Peyer's patch (tissue), 4 donors: ENCODE measurements at regions not wholly inside any gene's neighbourhood (a gene's known extent, or its start where the extent isn't known, plus 50 kb on each side); places are given as distances from the start of the nearest gene placed in this dataset.

Experiments used
- DNase-seq, 3 donors: peaks; one replicate each; pipeline ENCODE4 v3.0.0-alpha.2; 2017 to 2019
- H3K27ac ChIP-seq, 4 donors: fragments of 200-600 bp; sonication (generic); one replicate each; pipeline ENCODE4 v1.5.1; 2016 to 2019
- H3K27me3 ChIP-seq, 2 donors: fragments of 200-600 bp; sonication (generic); one replicate each; pipeline ENCODE4 v1.5.1; 2019
- H3K36me3 ChIP-seq, 3 donors: fragments of 200-600 bp; sonication (generic); one replicate each; pipeline ENCODE4 v1.5.1; 2016 to 2019
- H3K4me1 ChIP-seq, 4 donors: fragments of 200-600 bp; sonication (generic); one replicate each; pipeline ENCODE4 v1.5.1; 2016 to 2019
- H3K4me3 ChIP-seq, 4 donors: fragments of 200-600 bp; sonication (generic); 1 replicate in 3 of 4; 2 replicates in 1 of 4; pipeline ENCODE4 v1.5.1; 2016 to 2019; ENCODE audit warnings: mild to moderate bottlenecking in 1 of 4
- H3K9me3 ChIP-seq, 4 donors: fragments of 200-600 bp; sonication (generic); one replicate each; pipeline ENCODE4 v1.5.1; 2016 to 2019; ENCODE audit warnings: mild to moderate bottlenecking in 1 of 4
- POLR2A ChIP-seq, 2 donors: fragments of 450-650 bp; IDR thresholded peaks; one replicate each; pipeline ENCODE4 v1.5.1; 2017; ENCODE audit warnings: antibody characterized with exemption in 2 of 2, mild to moderate bottlenecking in 2 of 2, moderate library complexity in 2 of 2
- TF ChIP-seq, protein P1 (sequence below), 6 experiments: fragments of 450-650 bp in 4 of 6; fragments of 200-600 bp in 2 of 6; sonication (generic) in 1 of 6; IDR thresholded peaks; one replicate each; pipeline ENCODE4 v1.5.1; 2017 to 2019; ENCODE audit warnings: antibody characterized with exemption in 6 of 6, mild to moderate bottlenecking in 3 of 6, moderate library complexity in 1 of 6

DNA sequence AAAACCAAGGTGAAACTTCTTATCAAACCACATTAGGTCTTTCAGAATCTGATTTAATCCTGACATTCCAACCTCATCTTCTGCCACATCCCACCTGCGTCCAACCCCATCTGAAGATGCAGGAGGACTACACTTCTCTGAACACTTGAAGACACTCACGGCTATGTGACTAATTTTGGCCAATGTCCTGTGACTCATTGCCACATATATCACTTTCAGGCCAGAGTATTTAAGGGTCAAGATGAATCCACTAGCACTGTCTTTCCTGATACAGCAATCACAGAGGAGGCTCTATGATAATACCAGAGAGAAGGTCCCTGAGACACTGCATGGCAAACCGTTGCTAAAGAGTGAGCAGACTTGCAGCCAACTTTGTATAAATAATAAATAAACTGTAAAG lies 323.4 kb downstream of the NR2F1-AS1 start:
- no peak for DNase-seq

DNA sequence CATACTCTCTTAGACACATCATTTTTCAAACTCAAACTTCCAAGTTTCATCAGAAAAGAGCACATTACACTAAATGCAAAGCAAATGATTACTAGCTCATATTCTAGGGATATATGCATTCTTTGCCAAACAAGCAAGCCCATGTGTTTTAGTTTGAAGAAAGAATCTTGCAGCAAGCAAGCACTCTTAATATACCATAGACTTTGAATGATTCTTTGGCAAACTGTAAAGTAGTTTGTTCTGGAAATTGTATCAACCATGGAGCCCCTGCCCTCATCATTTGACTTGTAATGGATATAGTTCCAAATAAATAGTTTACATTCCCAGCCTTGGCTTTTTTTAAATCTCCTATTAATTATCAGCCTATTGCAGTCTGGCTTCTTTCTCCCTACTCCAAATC lies 325.2 kb downstream of the NR2F1-AS1 start:
- TF ChIP-seq, protein P1, sequence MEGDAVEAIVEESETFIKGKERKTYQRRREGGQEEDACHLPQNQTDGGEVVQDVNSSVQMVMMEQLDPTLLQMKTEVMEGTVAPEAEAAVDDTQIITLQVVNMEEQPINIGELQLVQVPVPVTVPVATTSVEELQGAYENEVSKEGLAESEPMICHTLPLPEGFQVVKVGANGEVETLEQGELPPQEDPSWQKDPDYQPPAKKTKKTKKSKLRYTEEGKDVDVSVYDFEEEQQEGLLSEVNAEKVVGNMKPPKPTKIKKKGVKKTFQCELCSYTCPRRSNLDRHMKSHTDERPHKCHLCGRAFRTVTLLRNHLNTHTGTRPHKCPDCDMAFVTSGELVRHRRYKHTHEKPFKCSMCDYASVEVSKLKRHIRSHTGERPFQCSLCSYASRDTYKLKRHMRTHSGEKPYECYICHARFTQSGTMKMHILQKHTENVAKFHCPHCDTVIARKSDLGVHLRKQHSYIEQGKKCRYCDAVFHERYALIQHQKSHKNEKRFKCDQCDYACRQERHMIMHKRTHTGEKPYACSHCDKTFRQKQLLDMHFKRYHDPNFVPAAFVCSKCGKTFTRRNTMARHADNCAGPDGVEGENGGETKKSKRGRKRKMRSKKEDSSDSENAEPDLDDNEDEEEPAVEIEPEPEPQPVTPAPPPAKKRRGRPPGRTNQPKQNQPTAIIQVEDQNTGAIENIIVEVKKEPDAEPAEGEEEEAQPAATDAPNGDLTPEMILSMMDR (IDR thresholded peaks at IDR 0.05), result no peak
- TF ChIP-seq POLR2A (IDR thresholded peaks at IDR 0.05), result no peak
- Histone ChIP-seq H3K36me3 (no peaks in the 10 kb centered on the region), H3K27ac (no peak overlapping the region), H3K27me3 (no peaks in the 10 kb centered on the region), H3K9me3 (no peaks in the 10 kb centered on the region), H3K4me3 (no peak overlapping the region), H3K4me1 (no peaks in the 10 kb centered on the region)
- DNase-seq, result no peak

More for the DNA sequence above, 323.4 kb downstream of the NR2F1-AS1 start:
- Histone ChIP-seq H3K9me3 (no peaks in the 10 kb centered on the region), H3K4me3 (no peak overlapping the region), H3K27me3 (no peaks in the 10 kb centered on the region), H3K4me1 (no peaks in the 10 kb centered on the region), H3K36me3 (no peaks in the 10 kb centered on the region), H3K27ac (no peak overlapping the region)
- TF ChIP-seq, protein P1 (IDR thresholded peaks at IDR 0.05), result no peak
- no peak for TF ChIP-seq POLR2A (IDR thresholded peaks at IDR 0.05)

- DNase-seq, result no peak
- Histone ChIP-seq H3K27ac (no peak overlapping the region), H3K27me3 (no peaks in the 10 kb centered on the region), H3K4me1 (no peaks in the 10 kb centered on the region), H3K36me3 (no peaks in the 10 kb centered on the region), H3K9me3 (no peaks in the 10 kb centered on the region), H3K4me3 (no peak overlapping the region)
- TF ChIP-seq, protein P1 (IDR thresholded peaks at IDR 0.05), result no peak
- TF ChIP-seq POLR2A (IDR thresholded peaks at IDR 0.05), result no peak
These were observed 328.9 kb downstream of the NR2F1-AS1 start for GRCh38 chr5:93252165-93252564.

DNA sequence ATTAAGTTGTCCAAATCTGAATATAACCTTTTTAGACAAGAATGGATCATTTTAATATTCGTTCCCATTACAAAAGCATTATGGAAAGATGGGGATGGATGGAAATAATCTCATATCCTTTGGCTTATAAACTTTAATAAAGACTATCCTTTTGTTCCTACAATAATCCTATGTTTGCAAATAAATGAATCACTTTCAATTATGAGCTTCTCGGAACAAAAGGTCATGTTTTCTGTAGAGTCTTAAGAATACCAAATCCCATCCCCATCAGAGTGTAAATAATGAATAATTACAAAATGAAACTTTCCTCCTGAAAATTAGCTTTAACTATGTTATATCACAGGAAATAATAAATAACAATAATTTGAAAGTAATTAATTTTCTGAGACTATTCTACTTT lies 329.7 kb downstream of the NR2F1-AS1 start:
- no peak for TF ChIP-seq POLR2A (IDR thresholded peaks at IDR 0.05)
- TF ChIP-seq, protein P1 (IDR thresholded peaks at IDR 0.05), result no peak
- Histone ChIP-seq H3K27ac (no peak overlapping the region), H3K4me1 (no peaks in the 10 kb centered on the region), H3K4me3 (no peak overlapping the region), H3K9me3 (no peaks in the 10 kb centered on the region), H3K36me3 (no peaks in the 10 kb centered on the region), H3K27me3 (no peaks in the 10 kb centered on the region)
- no peak for DNase-seq

DNA sequence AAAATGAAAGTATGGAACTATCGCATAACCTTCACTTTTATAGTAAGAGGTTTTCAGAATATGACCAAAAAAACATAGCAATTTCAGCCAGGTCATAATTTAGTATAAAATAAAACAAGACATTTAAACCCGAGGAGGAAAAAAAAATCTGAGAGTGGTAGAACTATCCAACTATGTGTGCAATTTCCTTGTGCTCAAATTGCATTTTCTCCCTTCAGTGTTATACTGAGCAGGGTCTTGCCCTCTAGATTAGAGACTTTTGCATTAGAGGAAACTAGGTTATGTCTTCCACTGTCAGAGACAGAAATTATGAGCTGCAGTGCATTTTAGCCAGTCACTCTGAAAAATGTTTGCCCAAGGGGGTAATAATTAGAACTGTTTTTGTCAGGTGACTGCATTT lies 330.6 kb downstream of the NR2F1-AS1 start:
- Histone ChIP-seq H3K27ac (no peak overlapping the region), H3K36me3 (no peaks in the 10 kb centered on the region), H3K9me3 (no peaks in the 10 kb centered on the region), H3K27me3 (no peaks in the 10 kb centered on the region), H3K4me1 (no peaks in the 10 kb centered on the region), H3K4me3 (no peak overlapping the region)
- no peak for DNase-seq
- TF ChIP-seq POLR2A (IDR thresholded peaks at IDR 0.05), result no peak
- TF ChIP-seq, protein P1 (IDR thresholded peaks at IDR 0.05), result no peak

GRCh38 chr5:93249651-93250289 lies 331.2 kb downstream of the NR2F1-AS1 start:
- no peak overlapping the region for H3K27ac ChIP-seq
- DNase-seq, result no peak

More at GRCh38 chr5:93249651-93250289, 331.2 kb downstream of the NR2F1-AS1 start:
- TF ChIP-seq POLR2A (IDR thresholded peaks at IDR 0.05), result no peak
- TF ChIP-seq, protein P1 (IDR thresholded peaks at IDR 0.05), result no peak
- Histone ChIP-seq H3K27me3 (no peaks in the 10 kb centered on the region), H3K36me3 (no peaks in the 10 kb centered on the region), H3K9me3 (no peaks in the 10 kb centered on the region), H3K4me1 (no peaks in the 10 kb centered on the region), H3K4me3 (no peak overlapping the region)
